Adrenal gland (tissue), 5 donors: ENCODE measurements at regions not wholly inside any gene's neighbourhood (a gene's known extent, or its start where the extent isn't known, plus 50 kb on each side); places are given as distances from the start of the nearest gene placed in this dataset.

Experiments
- CTCF ChIP-seq, 6 experiments: fragments of 450-650 bp in 4 of 6; fragments of 200-600 bp in 2 of 6; sonication (generic) in 1 of 6; IDR thresholded peaks; 1 replicate in 5 of 6; 2 replicates in 1 of 6; pipeline versions ENCODE4 v1.5.1 to v1.8.0; 2016 to 2021; ENCODE audit warnings: antibody characterized with exemption in 6 of 6, mild to moderate bottlenecking in 2 of 6, moderate library complexity in 1 of 6
- POLR2A ChIP-seq, 2 donors: fragments of 450-650 bp; IDR thresholded peaks; one replicate each; pipeline ENCODE4 v1.6.1; 2017; ENCODE audit warnings: antibody characterized with exemption in 2 of 2, mild to moderate bottlenecking in 2 of 2, moderate library complexity in 1 of 2
- donor health status: DM: no; HTN: no; CAD: no.

GRCh38 chr13:32914686-32915085 is 101.5 kb upstream of the KL start:
- TF ChIP-seq POLR2A (IDR thresholded peaks at IDR 0.05), result no peak
- TF ChIP-seq CTCF (IDR thresholded peaks at IDR 0.05), result no peak
